Spleen (tissue), 11 donors: ENCODE measurements at regions not wholly inside any gene's neighbourhood (a gene's known extent, or its start where the extent isn't known, plus 50 kb on each side); places are given as distances from the start of the nearest gene placed in this dataset.

Source experiments
- DNase-seq: peaks from one replicate; pipeline ENCODE4 v3.0.0-alpha.2; 2020
- H3K27ac ChIP-seq, 8 donors: fragments of 200-600 bp; sonication (generic) in 7 of 8; 1 replicate in 4 of 8; 2 replicates in 4 of 8; pipeline versions ENCODE4 v1.5.0 to v1.8.0; 2016 to 2021; ENCODE audit warnings: inconsistent platforms in 4 of 8, mild to moderate bottlenecking in 4 of 8, moderate library complexity in 1 of 8
- H3K27me3 ChIP-seq, 7 donors: fragments of 200-600 bp; sonication (generic) in 6 of 7; replicated peaks in 1 of 7; 1 replicate in 4 of 7; 2 replicates in 3 of 7; pipeline versions ENCODE4 v1.5.0 to v1.8.0; 2016 to 2021; ENCODE audit warnings: inconsistent platforms in 3 of 7, mild to moderate bottlenecking in 1 of 7
- H3K36me3 ChIP-seq, 6 donors: fragments of 200-600 bp; sonication (generic) in 5 of 6; 1 replicate in 4 of 6; 2 replicates in 2 of 6; pipeline versions ENCODE4 v1.5.0 to v1.8.0; 2016 to 2021; ENCODE audit warnings: inconsistent platforms in 2 of 6
- H3K4me1 ChIP-seq, 6 donors: fragments of 200-600 bp; sonication (generic) in 5 of 6; 1 replicate in 3 of 6; 2 replicates in 3 of 6; pipeline versions ENCODE4 v1.5.0 to v1.8.0; 2016 to 2021; ENCODE audit warnings: inconsistent platforms in 3 of 6
- H3K4me3 ChIP-seq, 8 donors: fragments of 200-600 bp; sonication (generic) in 7 of 8; 1 replicate in 4 of 8; 2 replicates in 4 of 8; pipeline versions ENCODE4 v1.5.0 to v1.8.0; 2016 to 2021; ENCODE audit warnings: inconsistent platforms in 4 of 8, mild to moderate bottlenecking in 4 of 8, moderate library complexity in 2 of 8
- H3K9me3 ChIP-seq, 8 donors: fragments of 200-600 bp; sonication (generic) in 7 of 8; 1 replicate in 4 of 8; 2 replicates in 4 of 8; pipeline versions ENCODE4 v1.5.0 to v1.8.0; 2016 to 2021; ENCODE audit warnings: inconsistent platforms in 4 of 8
- POLR2A ChIP-seq, 3 donors: fragments of 450-650 bp; IDR thresholded peaks; one replicate each; pipeline ENCODE4 v1.5.1; 2017; ENCODE audit warnings: antibody characterized with exemption in 3 of 3, mild to moderate bottlenecking in 1 of 3
- POLR2AphosphoS5 ChIP-seq, 3 donors: sonication (generic); formaldehyde crosslinking; IDR thresholded peaks; one replicate each; pipeline ENCODE4 v1.5.1; 2017; ENCODE audit warnings: antibody characterized with exemption in 3 of 3
- WGBS, 5 donors: extraction: QIAGEN DNeasy Blood & Tissue Kit in 3 of 5; methylation state at CpG; one replicate each; pipeline versions ENCODE4 v1.1.5 to v1.1.7; 2013 to 2018; 5-methylcytosine and 5-hydroxymethylcytosine counted together
- intact Hi-C: fragments of 100-400 bp; cut with DNase I; formaldehyde crosslinking; loops from one replicate; pipeline ENCODE4 v1.15.0; 2023; ENCODE audit warnings: low total_unique reads
- TF ChIP-seq, protein P1 (sequence below), 11 experiments: fragments of 200-600 bp in 7 of 11; fragments of 450-650 bp in 4 of 11; sonication (generic) in 4 of 11; IDR thresholded peaks in 8 of 11; conservative IDR thresholded peaks in 3 of 11; 1 replicate in 7 of 11; 2 replicates in 4 of 11; pipeline versions ENCODE4 v1.4.0 to v1.8.0; 2016 to 2021; ENCODE audit warnings: antibody characterized with exemption in 11 of 11, inconsistent platforms in 4 of 11, mild to moderate bottlenecking in 1 of 11
- donor health status: healthy with polysubstance abuse.
- donor health status: DM: no; HTN: no; CAD: no; lungs with moderate emphysema.
- donor health status: DM: no; HTN: no; CAD: no.
- donor health status: Bipolar disorder and iron deficiency.
- donor health status: healthy.
- donor health status: DM: no; HTN: no; CAD: no.
- donor health status: DM: yes; HTN: yes; CAD: no.

DNA sequence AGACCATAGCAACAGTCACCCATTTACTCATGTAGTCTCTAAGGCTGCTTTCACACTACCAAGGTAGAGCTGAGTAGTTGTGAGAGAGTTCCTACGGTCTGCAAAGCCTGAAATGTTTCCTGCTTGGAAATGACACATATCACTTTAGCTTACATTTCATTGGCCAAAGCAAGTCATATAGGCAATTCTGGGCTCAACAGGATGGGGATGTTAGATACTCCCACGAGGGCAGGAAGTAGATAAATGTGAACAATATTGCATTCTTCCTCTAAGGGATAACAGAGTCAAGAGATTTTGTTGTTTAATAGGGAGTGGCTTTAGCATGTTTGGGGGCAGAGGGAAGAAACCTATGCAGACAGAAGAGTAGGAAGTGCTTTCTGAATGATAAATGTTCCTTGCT, 355.6 kb upstream of the THRB start:
- WGBS, 5 donors, result 7 to 19% (median 8%) methylated on average over 2 of the region's 2 CpGs
- no peak for DNase-seq
- Histone ChIP-seq H3K36me3 (no peaks in the 10 kb centered on the region), H3K4me3 (no peak overlapping the region), H3K4me1 (no peaks in the 10 kb centered on the region), H3K27me3 (no peaks in the 10 kb centered on the region), H3K9me3 (peaks cover 0 to 3% (median 0%) of the 10 kb centered on the region in 8 donors), H3K27ac (no peak overlapping the region)
- TF ChIP-seq POLR2AphosphoS5 (IDR thresholded peaks at IDR 0.05) (no peak), POLR2A (IDR thresholded peaks at IDR 0.05) (no peak)
- TF ChIP-seq, protein P1, sequence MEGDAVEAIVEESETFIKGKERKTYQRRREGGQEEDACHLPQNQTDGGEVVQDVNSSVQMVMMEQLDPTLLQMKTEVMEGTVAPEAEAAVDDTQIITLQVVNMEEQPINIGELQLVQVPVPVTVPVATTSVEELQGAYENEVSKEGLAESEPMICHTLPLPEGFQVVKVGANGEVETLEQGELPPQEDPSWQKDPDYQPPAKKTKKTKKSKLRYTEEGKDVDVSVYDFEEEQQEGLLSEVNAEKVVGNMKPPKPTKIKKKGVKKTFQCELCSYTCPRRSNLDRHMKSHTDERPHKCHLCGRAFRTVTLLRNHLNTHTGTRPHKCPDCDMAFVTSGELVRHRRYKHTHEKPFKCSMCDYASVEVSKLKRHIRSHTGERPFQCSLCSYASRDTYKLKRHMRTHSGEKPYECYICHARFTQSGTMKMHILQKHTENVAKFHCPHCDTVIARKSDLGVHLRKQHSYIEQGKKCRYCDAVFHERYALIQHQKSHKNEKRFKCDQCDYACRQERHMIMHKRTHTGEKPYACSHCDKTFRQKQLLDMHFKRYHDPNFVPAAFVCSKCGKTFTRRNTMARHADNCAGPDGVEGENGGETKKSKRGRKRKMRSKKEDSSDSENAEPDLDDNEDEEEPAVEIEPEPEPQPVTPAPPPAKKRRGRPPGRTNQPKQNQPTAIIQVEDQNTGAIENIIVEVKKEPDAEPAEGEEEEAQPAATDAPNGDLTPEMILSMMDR (IDR thresholded peaks at IDR 0.05 in 8 of 11, conservative IDR thresholded peaks at IDR 0.05 in 3 of 11), result no peak
- intact Hi-C loops, result no loop called here

DNA sequence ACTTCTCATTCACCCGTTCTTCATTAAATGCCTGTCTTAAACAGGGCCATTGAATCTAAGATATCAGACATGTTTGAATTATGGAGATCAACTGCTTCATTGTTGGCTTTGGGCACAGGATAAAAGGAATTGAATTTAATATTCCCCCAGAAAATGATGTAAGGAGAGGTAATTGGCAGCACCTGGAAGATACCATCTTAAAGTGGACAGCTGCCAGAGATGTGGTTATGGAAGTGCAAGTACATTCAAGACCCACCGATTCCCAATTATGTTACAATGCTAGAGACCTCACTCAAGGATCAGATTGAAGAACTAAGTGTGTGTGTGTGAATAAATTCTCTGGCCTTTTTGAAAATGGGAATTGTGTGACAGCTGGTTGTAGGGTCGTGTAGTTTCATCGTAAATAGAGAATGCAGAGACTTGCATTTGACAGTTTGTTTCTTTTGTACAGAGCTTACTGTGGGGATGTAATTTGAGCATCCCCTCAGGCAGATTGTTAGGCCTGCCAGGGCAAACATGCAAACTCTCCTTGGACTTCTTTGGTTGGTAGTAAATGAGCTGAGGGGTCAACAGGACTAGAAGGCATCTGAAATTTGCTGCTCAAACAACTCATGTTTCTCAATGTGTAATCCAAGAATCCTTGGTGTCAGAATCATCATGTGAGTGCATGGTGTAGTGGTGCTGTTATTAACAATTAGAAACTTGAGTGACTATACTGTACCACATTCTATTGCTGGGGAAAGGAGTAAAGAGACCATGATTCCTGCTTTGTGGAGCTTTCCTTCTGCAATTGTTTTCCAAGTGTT, 359.2 kb upstream of the THRB start:
- TF ChIP-seq, protein P1 (IDR thresholded peaks at IDR 0.05 in 8 of 11, conservative IDR thresholded peaks at IDR 0.05 in 3 of 11), result no peak
- TF ChIP-seq POLR2AphosphoS5 (IDR thresholded peaks at IDR 0.05), result no peak
- no peak for TF ChIP-seq POLR2A (IDR thresholded peaks at IDR 0.05)
- Histone ChIP-seq H3K27ac (no peak overlapping the region), H3K27me3 (no peaks in the 10 kb centered on the region), H3K4me3 (no peak overlapping the region), H3K9me3 (no peaks in the 10 kb centered on the region), H3K36me3 (no peaks in the 10 kb centered on the region), H3K4me1 (no peaks in the 10 kb centered on the region)
- WGBS, 5 donors, result 73 to 79% (median 76%) methylated on average over 4 of the region's 4 CpGs
- no peak for DNase-seq
- intact Hi-C loops, result no loop called here

DNA sequence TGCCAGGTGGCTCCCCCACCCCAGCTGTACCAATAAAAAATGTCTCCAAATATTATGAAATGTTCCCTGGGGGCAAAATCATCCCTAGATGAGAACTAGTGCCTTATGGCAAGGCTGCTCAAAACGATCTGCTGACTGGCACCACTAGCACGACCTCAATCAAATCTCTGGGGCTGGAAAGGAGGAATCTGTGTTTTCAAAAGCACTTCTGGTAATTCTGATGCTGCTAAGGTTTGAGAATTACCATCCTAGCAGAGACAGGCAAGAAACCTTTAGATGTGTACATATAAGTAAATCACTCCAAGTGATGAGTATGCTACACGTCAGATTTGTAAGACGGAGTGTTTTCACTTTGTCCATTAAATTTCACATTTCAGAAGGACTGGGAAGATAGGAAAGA, 360.1 kb upstream of the THRB start:
- no peaks in the 10 kb centered on the region for H3K9me3 ChIP-seq
- 77 to 88% (median 86%) methylated on average over 4 of the region's 4 CpGs for WGBS, 5 donors
- no peaks in the 10 kb centered on the region for H3K4me1 ChIP-seq
- H3K36me3 ChIP-seq, result no peaks in the 10 kb centered on the region
- intact Hi-C loops, result no loop called here
- H3K4me3 ChIP-seq, result no peak overlapping the region
- H3K27ac ChIP-seq, result no peak overlapping the region
- TF ChIP-seq, protein P1 (IDR thresholded peaks at IDR 0.05 in 8 of 11, conservative IDR thresholded peaks at IDR 0.05 in 3 of 11), result no peak
- TF ChIP-seq POLR2AphosphoS5 (IDR thresholded peaks at IDR 0.05), result no peak
- no peak for TF ChIP-seq POLR2A (IDR thresholded peaks at IDR 0.05)
- no peak for DNase-seq
- no peaks in the 10 kb centered on the region for H3K27me3 ChIP-seq

DNA sequence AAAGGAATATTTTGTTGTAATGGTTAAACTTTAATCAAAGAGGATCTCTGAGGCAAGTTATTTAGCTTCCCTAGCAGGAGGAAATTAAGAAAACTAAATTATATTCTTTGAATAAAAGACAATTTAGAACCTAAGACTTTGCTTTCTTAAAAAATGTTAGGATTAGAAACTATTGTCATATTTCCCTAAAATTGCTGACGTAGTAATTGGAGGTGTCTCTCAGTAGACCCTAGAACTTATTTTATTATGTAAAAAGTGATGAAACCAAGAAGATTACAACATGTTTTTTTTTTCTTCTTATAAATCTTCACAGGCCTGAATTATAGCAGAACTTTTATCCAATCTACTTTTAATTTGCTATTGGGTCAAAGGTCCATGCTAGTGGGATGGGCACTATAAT, 363.3 kb upstream of the THRB start:
- Histone ChIP-seq H3K27ac (no peak overlapping the region), H3K4me3 (no peak overlapping the region), H3K4me1 (no peaks in the 10 kb centered on the region), H3K36me3 (no peaks in the 10 kb centered on the region), H3K27me3 (no peaks in the 10 kb centered on the region), H3K9me3 (no peaks in the 10 kb centered on the region)
- intact Hi-C loops, result no loop called here
- TF ChIP-seq POLR2AphosphoS5 (IDR thresholded peaks at IDR 0.05) (no peak), POLR2A (IDR thresholded peaks at IDR 0.05) (no peak)
- TF ChIP-seq, protein P1 (IDR thresholded peaks at IDR 0.05 in 8 of 11, conservative IDR thresholded peaks at IDR 0.05 in 3 of 11), result no peak
- WGBS, 5 donors, result 88 to 95% (median 93%) methylated on average over 1 of the region's 1 CpG
- no peak for DNase-seq
